HG02938 (cell line): ENCODE measurements at regions not wholly inside any gene's neighbourhood (a gene's known extent, or its start where the extent isn't known, plus 50 kb on each side); places are given as distances from the start of the nearest gene placed in this dataset.
"Not testable (repeated sequence)": the region's sequence is repeated elsewhere in the genome, so short reads cannot be mapped to it uniquely, and the experiment has no call there.

ENCODE experiments used
- ATAC-seq: cut with Tn5 transposase; IDR thresholded peaks from one replicate; pipeline ENCODE4 v1.9.1; 2021; ENCODE audit warnings: mild to moderate bottlenecking, moderate library complexity; ENCODE audit not compliant: unreplicated experiment

- no peak for ATAC-seq
Observed at GRCh38 chr19:27720155-27720554, 1492.8 kb downstream of the UQCRFS1 start.

DNA sequence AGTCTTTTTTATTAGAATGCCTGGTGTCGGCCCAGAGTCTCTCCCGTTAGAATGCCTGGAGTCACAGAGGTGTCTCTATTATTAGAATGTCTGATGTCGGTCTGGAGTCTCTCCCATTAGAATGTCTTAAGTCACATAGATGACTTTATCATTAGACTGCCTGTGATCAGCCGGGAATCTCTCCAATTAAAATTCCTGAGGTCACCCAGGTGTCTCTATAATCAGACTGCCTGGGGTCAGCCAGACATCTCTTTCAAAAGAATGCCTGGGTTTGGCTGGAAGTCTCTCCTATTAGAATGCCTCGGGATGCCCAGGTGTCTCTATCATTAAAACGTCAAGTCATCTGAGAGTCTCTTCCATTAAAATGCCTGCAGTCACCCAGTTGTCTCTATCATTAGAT is 1493.9 kb downstream of the UQCRFS1 start:
- ATAC-seq, result no peak

GRCh38 chr19:27718234-27718633 is 1494.7 kb downstream of the UQCRFS1 start:
- ATAC-seq, result no peak

- no peak for ATAC-seq
Observed at GRCh38 chr19:27717825-27718224, 1495.1 kb downstream of the UQCRFS1 start.

GRCh38 chr19:27716922-27717321 is 1496.0 kb downstream of the UQCRFS1 start:
- ATAC-seq, result no peak

GRCh38 chr19:27714857-27715256 is 1498.1 kb downstream of the UQCRFS1 start:
- no peak for ATAC-seq

GRCh38 chr19:27709496-27709895 is 1503.5 kb downstream of the UQCRFS1 start:
- no peak for ATAC-seq

DNA sequence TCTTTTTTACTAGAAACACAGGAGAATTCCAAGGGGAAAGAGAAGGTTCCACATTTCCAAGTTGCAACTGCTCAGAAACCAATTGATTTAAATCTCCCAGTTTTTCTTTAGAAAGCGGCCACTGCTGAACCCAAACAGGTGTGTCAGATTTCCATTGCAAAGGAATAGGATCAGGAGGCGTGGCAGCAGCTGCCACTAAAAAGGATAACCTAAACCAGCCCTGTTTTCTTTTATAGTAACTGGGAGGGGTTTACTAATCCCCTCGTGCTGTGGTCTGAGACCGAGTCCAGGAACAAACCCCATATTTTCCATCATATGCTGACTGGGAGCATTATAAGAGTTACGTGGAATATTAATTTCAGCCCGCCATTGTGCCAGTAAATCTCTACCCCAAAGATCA is 1504.0 kb downstream of the UQCRFS1 start:
- ATAC-seq, result not testable (repeated sequence)

DNA sequence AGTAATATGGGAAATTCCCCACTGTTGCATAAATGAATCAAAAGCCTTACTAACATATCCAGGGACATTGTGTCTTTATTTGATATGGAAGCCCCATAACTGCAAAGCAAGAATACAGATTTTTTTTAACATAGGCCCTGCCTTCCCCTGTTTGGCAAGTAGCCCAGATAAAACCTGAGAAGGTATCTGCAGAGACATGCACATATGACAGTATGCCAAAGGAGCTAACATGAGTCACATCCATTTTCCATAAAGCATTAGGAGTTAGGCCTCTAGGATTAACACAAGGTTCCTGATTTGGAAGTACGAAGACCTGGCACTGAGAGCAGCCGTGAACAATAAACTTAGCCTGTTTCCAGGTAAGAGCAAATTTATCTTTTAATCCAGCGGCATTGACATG is 1505.9 kb downstream of the UQCRFS1 start:
- not testable (repeated sequence) for ATAC-seq

DNA sequence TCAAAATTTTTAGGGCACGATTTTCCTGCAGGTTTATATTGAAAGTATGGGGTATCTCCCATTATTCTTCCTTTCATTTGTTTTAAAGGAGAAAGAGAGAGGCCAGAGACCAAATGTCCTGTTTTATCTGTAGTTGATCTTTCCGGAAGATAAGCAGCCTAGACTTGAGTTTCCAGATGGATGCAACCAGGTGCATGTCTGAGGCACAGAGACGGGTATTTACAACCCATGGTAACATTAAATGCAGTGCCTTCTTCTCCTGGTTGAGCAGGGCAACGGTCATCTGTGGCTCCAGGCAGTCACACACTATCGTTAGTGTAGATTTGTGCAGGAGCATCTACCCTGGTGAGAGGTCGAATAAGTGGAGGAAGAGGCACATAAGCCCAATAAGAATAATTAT is 1507.1 kb downstream of the UQCRFS1 start:
- ATAC-seq, result no peak

DNA sequence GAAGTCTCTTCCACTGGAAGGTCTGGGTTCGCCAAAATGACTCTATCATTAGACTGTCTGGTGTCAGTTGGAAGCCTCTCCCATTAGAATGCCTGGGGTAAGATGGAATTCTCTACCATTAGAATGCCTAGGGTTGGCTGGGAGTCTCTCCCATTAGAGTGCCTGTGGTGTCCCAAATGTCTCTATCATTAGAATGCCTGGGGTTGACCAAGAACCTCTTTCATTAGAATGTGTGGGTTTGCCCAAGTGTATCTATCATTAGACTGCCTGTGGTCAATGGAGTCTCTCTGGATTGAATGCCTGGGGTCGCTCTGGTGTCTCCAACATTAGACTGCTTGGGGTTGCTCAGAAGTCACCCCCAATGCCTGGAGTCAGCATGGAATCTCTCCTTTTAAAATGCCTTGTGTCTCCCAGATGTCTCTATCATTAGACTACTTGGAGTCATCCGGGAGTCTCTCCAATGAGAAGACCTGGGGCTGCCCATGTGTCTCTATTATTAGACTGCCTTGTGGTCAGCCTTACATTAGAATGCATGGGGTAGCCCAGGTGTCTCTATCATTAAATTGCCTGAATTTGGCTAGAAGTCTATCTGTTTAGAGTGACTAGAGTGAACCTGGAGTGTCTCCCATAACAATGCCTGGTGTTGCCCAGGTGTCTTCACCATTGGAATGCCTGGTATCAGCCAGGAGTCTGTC is 1518.4 kb downstream of the UQCRFS1 start:
- ATAC-seq, result no peak

DNA sequence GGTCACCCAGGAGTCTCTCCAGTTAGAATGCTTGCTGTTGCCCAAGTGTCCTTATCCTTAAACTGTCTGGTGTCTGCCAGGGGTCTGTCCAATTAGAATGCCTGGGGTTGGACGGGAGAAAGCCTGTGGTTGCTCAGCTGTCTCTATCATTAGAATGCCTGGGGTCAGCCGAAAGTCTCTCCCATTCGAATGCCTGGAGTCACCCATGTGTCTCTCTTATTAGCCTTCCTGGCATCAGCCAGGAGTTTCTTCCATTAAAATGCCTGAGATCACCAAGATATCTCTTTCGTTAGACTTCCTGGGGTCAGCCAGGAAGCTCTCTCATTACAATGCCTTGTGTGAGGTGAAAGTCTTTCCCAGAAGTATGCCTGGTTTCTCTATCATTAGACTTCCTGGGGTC is 1521.0 kb downstream of the UQCRFS1 start:
- no peak for ATAC-seq

DNA sequence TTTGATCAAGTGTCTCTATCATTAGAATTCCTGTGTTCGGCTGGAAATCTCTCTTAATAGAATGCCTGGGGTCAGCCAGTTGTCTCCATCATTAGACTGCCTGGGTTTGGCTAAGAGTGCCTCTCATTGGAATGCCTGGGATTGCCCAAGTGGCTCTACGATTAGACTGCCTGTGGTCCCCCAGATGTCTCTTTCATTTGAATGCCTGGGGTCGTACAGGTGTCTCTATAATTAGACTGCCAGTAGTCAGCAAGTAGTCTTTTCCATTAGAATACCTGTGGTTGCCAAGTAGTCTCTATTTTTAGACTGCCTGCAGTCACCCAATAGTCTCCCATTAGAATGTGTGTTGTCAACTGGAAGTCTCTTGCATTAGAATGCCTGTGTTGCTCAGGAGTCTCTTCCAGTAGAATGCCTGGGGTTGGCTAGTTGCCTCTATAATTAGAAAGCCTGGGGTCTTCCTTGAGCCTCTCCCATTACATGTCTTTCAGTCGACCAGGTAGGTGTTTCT is 1523.2 kb downstream of the UQCRFS1 start:
- ATAC-seq, result no peak

DNA sequence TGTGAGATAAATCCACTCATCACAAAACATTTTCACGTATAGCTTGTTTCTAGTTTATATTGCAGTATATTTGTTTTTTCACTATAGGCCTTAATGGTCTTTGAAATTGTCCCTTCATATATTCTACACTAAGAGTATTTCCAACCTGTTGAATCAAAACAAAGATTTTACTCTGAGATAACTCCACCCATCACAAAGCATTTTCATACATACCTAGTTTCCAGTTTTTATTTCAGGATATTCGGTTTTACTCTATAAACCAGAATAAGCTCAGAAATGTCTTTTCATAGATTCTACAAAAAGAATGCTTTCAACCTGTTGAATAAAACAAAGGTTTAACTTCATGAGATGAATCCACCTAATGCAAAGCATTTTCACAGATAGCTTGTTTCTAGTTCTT is 1528.7 kb downstream of the UQCRFS1 start:
- no peak for ATAC-seq

- no peak for ATAC-seq
Observed at GRCh38 chr19:27681972-27682371, 1531.0 kb downstream of the UQCRFS1 start.

DNA sequence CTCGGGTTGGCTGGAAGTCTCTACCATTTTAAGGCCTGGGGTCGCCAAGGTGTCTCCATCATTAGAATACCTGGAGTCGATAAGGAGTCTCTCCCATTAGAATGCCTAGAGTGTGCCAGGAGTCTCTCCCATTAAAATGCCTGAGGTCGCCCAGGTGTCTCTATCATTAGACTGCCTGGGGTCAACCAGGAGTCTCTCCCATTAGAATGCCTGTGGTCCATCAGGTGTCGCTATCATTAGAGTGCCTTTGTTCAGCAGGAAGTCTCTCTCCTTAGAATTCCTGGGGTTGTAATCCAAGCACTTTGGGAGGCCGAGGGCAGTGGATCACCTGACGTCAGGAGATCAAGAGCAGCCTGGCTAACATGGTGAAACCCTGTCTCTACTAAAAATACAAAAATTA is 1533.0 kb downstream of the UQCRFS1 start:
- ATAC-seq, result no peak

DNA sequence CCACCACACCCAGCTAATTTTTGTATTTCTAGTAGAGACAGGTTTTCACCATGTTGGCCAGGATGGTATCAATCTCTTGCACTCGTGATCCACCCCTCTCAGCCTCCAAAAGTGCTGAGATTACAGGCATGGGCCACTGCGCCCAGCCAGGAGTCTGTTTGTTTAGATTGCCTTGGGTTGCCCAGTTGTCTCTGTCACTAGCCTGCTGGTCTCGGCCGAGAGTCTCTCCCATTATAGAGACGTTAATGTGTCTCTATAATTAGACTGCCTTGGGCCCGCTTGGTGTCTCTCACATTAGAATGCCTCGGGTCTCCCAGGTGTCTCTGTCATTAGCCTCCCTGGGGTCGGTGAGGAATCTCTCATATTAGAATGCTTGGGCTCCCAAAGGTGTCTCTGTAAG is 1533.6 kb downstream of the UQCRFS1 start:
- ATAC-seq, result no peak

GRCh38 chr19:27676877-27677276 is 1536.1 kb downstream of the UQCRFS1 start:
- ATAC-seq, result no peak

GRCh38 chr19:27676334-27676733 is 1536.6 kb downstream of the UQCRFS1 start:
- ATAC-seq, result no peak

DNA sequence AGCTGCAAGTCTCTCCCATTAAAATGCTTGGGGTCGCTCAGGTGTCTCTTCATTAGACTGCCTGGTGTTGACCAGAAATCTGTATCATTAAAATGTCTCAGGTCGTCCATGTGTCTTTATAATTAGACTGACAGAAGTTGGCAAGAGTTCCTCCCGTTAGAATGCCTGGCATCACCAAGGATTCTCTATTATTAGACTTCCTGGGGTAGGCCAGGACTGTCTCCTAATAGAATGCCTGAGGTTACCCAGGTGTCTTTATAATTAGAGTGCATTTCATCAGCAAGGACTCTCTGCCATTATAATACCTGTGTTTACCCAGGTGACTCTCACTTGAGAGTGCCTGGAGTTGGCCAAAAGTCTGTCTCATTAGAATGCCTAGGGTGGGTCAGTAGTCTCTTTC is 1537.2 kb downstream of the UQCRFS1 start:
- no peak for ATAC-seq

DNA sequence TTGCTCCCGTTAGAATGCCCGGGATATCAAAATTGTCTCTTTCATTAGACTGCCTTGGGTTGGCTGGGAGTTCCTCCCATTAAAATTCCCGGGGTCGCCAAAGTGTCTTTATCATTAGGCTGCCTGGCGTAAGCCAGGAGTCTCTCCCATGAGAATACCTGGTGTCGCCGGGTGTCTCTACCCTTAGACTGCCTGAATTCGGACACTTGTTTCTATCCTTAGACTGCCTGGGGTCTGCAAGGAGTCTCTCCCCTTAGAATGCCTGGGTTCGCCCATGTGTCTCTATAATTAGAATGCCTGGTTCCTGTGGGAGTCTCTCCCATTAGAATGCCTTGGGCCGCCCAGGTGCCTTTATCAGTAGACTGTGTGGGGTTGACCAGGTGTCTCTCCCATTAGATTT is 1538.2 kb downstream of the UQCRFS1 start:
- ATAC-seq, result no peak

DNA sequence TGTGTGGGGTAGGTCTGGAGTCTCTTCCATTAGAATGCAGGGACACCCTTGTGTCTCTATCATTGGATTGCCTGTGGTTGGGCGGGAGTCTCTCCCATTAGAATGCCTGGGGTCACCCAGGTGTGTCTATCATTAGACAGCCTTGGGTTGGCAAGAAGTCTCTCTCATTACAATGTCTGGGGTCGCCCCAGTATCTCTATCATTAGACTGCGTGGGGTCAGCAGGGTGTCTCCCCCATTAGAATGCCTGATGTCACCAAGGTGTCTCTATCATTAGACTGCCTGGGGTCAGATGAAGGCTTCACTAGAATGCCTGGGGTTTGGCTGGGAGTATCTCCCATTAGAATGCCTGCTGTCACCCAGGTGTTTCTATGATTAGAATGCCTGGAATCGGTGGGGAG is 1539.0 kb downstream of the UQCRFS1 start:
- ATAC-seq, result no peak
